ENCODE measurements at regions not wholly inside any gene's neighbourhood (a gene's known extent, or its start where the extent isn't known, plus 50 kb on each side); places are given as distances from the start of the nearest gene placed in this dataset.

GRCh38 chr2:125562924-125563323 is 1093.0 kb upstream of the GYPC start:
- no peak overlapping the region for H3K27ac ChIP-seq
- H3K4me3 ChIP-seq: no peak overlapping the region
- no peak for DNase-seq
- H3K4me1 ChIP-seq: no peaks in the 10 kb centered on the region
- no peaks in the 10 kb centered on the region for H3K27me3 ChIP-seq
- H3K9me3 ChIP-seq: no peaks in the 10 kb centered on the region
- H3K36me3 ChIP-seq: no peaks in the 10 kb centered on the region
- TF ChIP-seq EP300 (IDR thresholded peaks at IDR 0.05) (no peak), POLR2A (IDR thresholded peaks at IDR 0.05) (no peak), POLR2AphosphoS5 (IDR thresholded peaks at IDR 0.05) (no peak), CTCF (IDR thresholded peaks at IDR 0.05) (no peak)
- intact Hi-C loops (cut with DNase I; ENCODE audit: low total_unique reads): no loop called here

- no peak overlapping the region for H3K4me3 ChIP-seq
- no peaks in the 10 kb centered on the region for H3K27me3 ChIP-seq
- H3K9me3 ChIP-seq: no peaks in the 10 kb centered on the region
- no peaks in the 10 kb centered on the region for H3K36me3 ChIP-seq
- no peak for DNase-seq
- H3K27ac ChIP-seq: no peak overlapping the region
- TF ChIP-seq CTCF (IDR thresholded peaks at IDR 0.05): no peak
- no peak for TF ChIP-seq EP300 (IDR thresholded peaks at IDR 0.05)
- no peak for TF ChIP-seq POLR2A (IDR thresholded peaks at IDR 0.05)
- TF ChIP-seq POLR2AphosphoS5 (IDR thresholded peaks at IDR 0.05): no peak
- H3K4me1 ChIP-seq: no peaks in the 10 kb centered on the region
- intact Hi-C loops (cut with DNase I; ENCODE audit: low total_unique reads): no loop called here
- 29 to 66% (median 54%) methylated on average over 4 of the region's 4 CpGs for WGBS, 5 donors
Observed at GRCh38 chr2:125564471-125564870, 1091.5 kb upstream of the GYPC start.

- no peak overlapping the region for H3K4me3 ChIP-seq
- no peak overlapping the region for H3K27ac ChIP-seq
Observed at GRCh38 chr2:125566422-125566821, 1089.5 kb upstream of the GYPC start.

GRCh38 chr2:125567100-125567499 is 1088.9 kb upstream of the GYPC start:
- no peak overlapping the region for H3K27ac ChIP-seq
- no peaks in the 10 kb centered on the region for H3K4me1 ChIP-seq
- no peak overlapping the region for H3K4me3 ChIP-seq
- DNase-seq: no peak
- intact Hi-C loops (cut with DNase I; ENCODE audit: low total_unique reads): no loop called here
- no peaks in the 10 kb centered on the region for H3K27me3 ChIP-seq
- no peaks in the 10 kb centered on the region for H3K36me3 ChIP-seq
- H3K9me3 ChIP-seq: no peaks in the 10 kb centered on the region
- WGBS, 5 donors: 69 to 84% (median 79%) methylated on average over 3 of the region's 3 CpGs
- no peak for TF ChIP-seq CTCF (IDR thresholded peaks at IDR 0.05)
- TF ChIP-seq POLR2AphosphoS5 (IDR thresholded peaks at IDR 0.05): no peak
- no peak for TF ChIP-seq POLR2A (IDR thresholded peaks at IDR 0.05)
- TF ChIP-seq EP300 (IDR thresholded peaks at IDR 0.05): no peak

More at GRCh38 chr2:125566422-125566821, 1089.5 kb upstream of the GYPC start:
- H3K36me3 ChIP-seq: no peaks in the 10 kb centered on the region
- TF ChIP-seq POLR2A (IDR thresholded peaks at IDR 0.05) (no peak), EP300 (IDR thresholded peaks at IDR 0.05) (no peak), CTCF (IDR thresholded peaks at IDR 0.05) (no peak)
- 68 to 76% (median 73%) methylated on average over 3 of the region's 3 CpGs for WGBS, 5 donors
- intact Hi-C loops (cut with DNase I; ENCODE audit: low total_unique reads): no loop called here
- H3K9me3 ChIP-seq: no peaks in the 10 kb centered on the region
- H3K4me1 ChIP-seq: no peaks in the 10 kb centered on the region
- no peaks in the 10 kb centered on the region for H3K27me3 ChIP-seq
- DNase-seq: no peak

All from stomach (tissue), 8 donors.